K562 (cell line): ENCODE measurements at regions not wholly inside any gene's neighbourhood (a gene's known extent, or its start where the extent isn't known, plus 50 kb on each side); places are given as distances from the start of the nearest gene placed in this dataset.

Source experiments
- C11orf30 ChIP-seq: fragments of 450-650 bp; IDR thresholded peaks from 2 replicates; pipeline ENCODE4 v1.6.1; 2016; ENCODE audit warnings: low read depth, mild to moderate bottlenecking
- CEBPG ChIP-seq, 3 experiments: fragments of 200-800 bp in 1 of 3; sonication (Bioruptor generic) in 1 of 3; sonication (generic) in 1 of 3; formaldehyde crosslinking in 1 of 3; IDR thresholded peaks in 2 of 3; conservative IDR thresholded peaks in 1 of 3; 2 replicates each; pipeline versions ENCODE4 v1.6.1 to v1.8.0; 2016 to 2022; ENCODE audit warnings: missing compliant biosample characterization in 2 of 3, missing genetic modification characterization in 2 of 3, mild to moderate bottlenecking in 1 of 3, missing genetic modification reagents in 1 of 3
- CHCHD3 ChIP-seq: fragments of 250-450 bp; sonication (Bioruptor Pico); IDR thresholded peaks from 2 replicates; pipeline ENCODE4 v2.1.2; 2022; ENCODE audit warnings: mild to moderate bottlenecking
- CREBBP ChIP-seq: IDR thresholded peaks from one replicate; pipeline ENCODE4 v1.6.1; 2012; ENCODE audit warnings: low read depth, mild to moderate bottlenecking, control low read depth, inconsistent platforms, low read length
- GMEB1 ChIP-seq: fragments of 250-450 bp; sonication (Bioruptor Pico); IDR thresholded peaks from 2 replicates; pipeline ENCODE4 v1.4.0; 2020; ENCODE audit warnings: mild to moderate bottlenecking
- GTF2B ChIP-seq: IDR thresholded peaks from 2 replicates; pipeline ENCODE4 v1.6.1; 2011; ENCODE audit not compliant: insufficient read length; ENCODE audit errors: extremely low read depth
- MGA ChIP-seq: fragments of 450-650 bp; IDR thresholded peaks from 2 replicates; pipeline ENCODE4 v1.6.1; 2016; ENCODE audit warnings: mild to moderate bottlenecking, moderate library complexity
- RNF2 ChIP-seq: sonication (generic); IDR thresholded peaks from 2 replicates; pipeline ENCODE4 v1.6.1; 2016
- SETDB1 ChIP-seq: IDR thresholded peaks from one replicate; pipeline ENCODE4 v1.6.1; 2012; ENCODE audit warnings: low read length, control low read depth, inconsistent platforms
- U2AF1 ChIP-seq: fragments of 200-400 bp; formaldehyde crosslinking; optimal IDR thresholded peaks from 2 replicates; pipeline ENCODE3; 2017; ENCODE audit warnings: mild to moderate bottlenecking, low read depth, low read length, moderate library complexity
- ZNF347 ChIP-seq: fragments of 450-650 bp; formaldehyde crosslinking; IDR thresholded peaks from 2 replicates; pipeline ENCODE4 v1.4.0; 2020; ENCODE audit warnings: low read depth, mild to moderate bottlenecking, moderate library complexity
- TF ChIP-seq, protein P1 (sequence below): fragments of 250-450 bp; sonication (Bioruptor Pico); IDR thresholded peaks from 2 replicates; pipeline ENCODE4 v1.5.0; 2022; ENCODE audit warnings: mild to moderate bottlenecking

DNA sequence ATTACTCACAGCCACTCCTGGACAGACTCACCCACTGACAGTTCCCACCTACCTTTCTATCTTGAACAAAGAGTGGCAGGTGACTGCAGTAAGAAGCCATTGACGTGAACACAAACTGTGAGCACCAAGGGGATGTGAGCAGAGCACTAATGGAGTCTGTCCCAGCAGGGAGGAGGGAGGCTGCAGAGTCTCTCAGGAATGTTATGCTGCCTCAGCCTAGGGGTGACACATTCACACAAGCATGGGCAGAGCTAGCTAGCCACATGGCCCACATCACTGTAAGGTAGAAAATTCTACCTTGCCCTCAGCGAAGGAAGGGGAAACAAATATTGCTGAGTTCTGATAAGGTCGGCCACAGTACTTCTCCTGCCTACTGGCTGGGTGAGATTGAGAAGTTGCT lies 56.8 kb upstream of the PTGFRN start (continued):
- TF ChIP-seq MGA, result peak; percentile 66
- no peak for TF ChIP-seq C11orf30
- 0 out of 2 replicates have a peak, but pooled peaks have one; percentile 15 for TF ChIP-seq CEBPG (CRISPR knock-in tag; IDR thresholded peaks at IDR 0.05)
- TF ChIP-seq CEBPG (tag; conservative IDR thresholded peaks at IDR 0.05 in 1 of 2, IDR thresholded peaks at IDR 0.05 in 1 of 2), result no peak
- no peak for TF ChIP-seq U2AF1
- no peak for TF ChIP-seq GTF2B
- no peak for TF ChIP-seq GMEB1 (CRISPR knock-in tag)
- TF ChIP-seq, protein P1, sequence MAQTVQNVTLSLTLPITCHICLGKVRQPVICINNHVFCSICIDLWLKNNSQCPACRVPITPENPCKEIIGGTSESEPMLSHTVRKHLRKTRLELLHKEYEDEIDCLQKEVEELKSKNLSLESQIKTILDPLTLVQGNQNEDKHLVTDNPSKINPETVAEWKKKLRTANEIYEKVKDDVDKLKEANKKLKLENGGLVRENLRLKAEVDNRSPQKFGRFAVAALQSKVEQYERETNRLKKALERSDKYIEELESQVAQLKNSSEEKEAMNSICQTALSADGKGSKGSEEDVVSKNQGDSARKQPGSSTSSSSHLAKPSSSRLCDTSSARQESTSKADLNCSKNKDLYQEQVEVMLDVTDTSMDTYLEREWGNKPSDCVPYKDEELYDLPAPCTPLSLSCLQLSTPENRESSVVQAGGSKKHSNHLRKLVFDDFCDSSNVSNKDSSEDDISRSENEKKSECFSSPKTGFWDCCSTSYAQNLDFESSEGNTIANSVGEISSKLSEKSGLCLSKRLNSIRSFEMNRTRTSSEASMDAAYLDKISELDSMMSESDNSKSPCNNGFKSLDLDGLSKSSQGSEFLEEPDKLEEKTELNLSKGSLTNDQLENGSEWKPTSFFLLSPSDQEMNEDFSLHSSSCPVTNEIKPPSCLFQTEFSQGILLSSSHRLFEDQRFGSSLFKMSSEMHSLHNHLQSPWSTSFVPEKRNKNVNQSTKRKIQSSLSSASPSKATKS (CRISPR knock-in tag), result no peak
- no peak for TF ChIP-seq CREBBP
- TF ChIP-seq ZNF347 (CRISPR knock-in tag), result no peak
- no peak for TF ChIP-seq SETDB1
- no peak for TF ChIP-seq RNF2
- TF ChIP-seq CHCHD3 (CRISPR knock-in tag), result no peak
